Activated naive CD8-positive, alpha-beta T cell (primary cell): ENCODE measurements at regions not wholly inside any gene's neighbourhood (a gene's known extent, or its start where the extent isn't known, plus 50 kb on each side); places are given as distances from the start of the nearest gene placed in this dataset.

ENCODE experiments used
- H3K27ac Mint-ChIP-seq: one replicate; pipeline ENCODE4 v1.8.0; 2021; ENCODE audit warnings: mixed read lengths
- H3K27me3 Mint-ChIP-seq: one replicate; pipeline ENCODE4 v1.8.0; 2021; ENCODE audit warnings: mixed read lengths
- H3K36me3 Mint-ChIP-seq: one replicate; pipeline ENCODE4 v1.8.0; 2021; ENCODE audit warnings: mixed read lengths
- H3K4me1 Mint-ChIP-seq: one replicate; pipeline ENCODE4 v1.8.0; 2021; ENCODE audit warnings: low read depth, mixed read lengths
- H3K4me3 Mint-ChIP-seq: one replicate; pipeline ENCODE4 v1.8.0; 2021; ENCODE audit warnings: mild to moderate bottlenecking, mixed read lengths
- H3K9me3 Mint-ChIP-seq: one replicate; pipeline ENCODE4 v1.8.0; 2021; ENCODE audit warnings: low read depth, mixed read lengths

GRCh38 chr13:22455036-22455435 lies 725.7 kb upstream of the SGCG start:
- no peak overlapping the region for H3K4me3 Mint-ChIP-seq
- no peaks in the 10 kb centered on the region for H3K9me3 Mint-ChIP-seq
- no peak overlapping the region for H3K27ac Mint-ChIP-seq
- H3K27me3 Mint-ChIP-seq: no peaks in the 10 kb centered on the region
- no peaks in the 10 kb centered on the region for H3K4me1 Mint-ChIP-seq
- no peaks in the 10 kb centered on the region for H3K36me3 Mint-ChIP-seq

- Mint-ChIP-seq H3K27me3 (no peaks in the 10 kb centered on the region), H3K9me3 (no peaks in the 10 kb centered on the region), H3K4me1 (no peaks in the 10 kb centered on the region), H3K36me3 (no peaks in the 10 kb centered on the region), H3K4me3 (no peak overlapping the region), H3K27ac (no peak overlapping the region)
These were observed 718.8 kb upstream of the SGCG start for GRCh38 chr13:22461854-22462490.

- Mint-ChIP-seq H3K4me1 (no peaks in the 10 kb centered on the region), H3K36me3 (no peaks in the 10 kb centered on the region), H3K27me3 (no peaks in the 10 kb centered on the region), H3K4me3 (no peak overlapping the region), H3K27ac (no peak overlapping the region), H3K9me3 (no peaks in the 10 kb centered on the region)
These were observed 717.7 kb upstream of the SGCG start for GRCh38 chr13:22463089-22463488.

- Mint-ChIP-seq H3K27ac (no peak overlapping the region), H3K9me3 (no peaks in the 10 kb centered on the region), H3K27me3 (no peaks in the 10 kb centered on the region), H3K36me3 (no peaks in the 10 kb centered on the region), H3K4me1 (no peaks in the 10 kb centered on the region), H3K4me3 (no peak overlapping the region)
These were observed 712.7 kb upstream of the SGCG start for GRCh38 chr13:22468045-22468444.

GRCh38 chr13:22468824-22469223 lies 712.0 kb upstream of the SGCG start:
- no peaks in the 10 kb centered on the region for H3K36me3 Mint-ChIP-seq
- no peaks in the 10 kb centered on the region for H3K27me3 Mint-ChIP-seq
- peaks cover under 1% of the 10 kb centered on the region for H3K9me3 Mint-ChIP-seq
- no peak overlapping the region for H3K27ac Mint-ChIP-seq
- H3K4me3 Mint-ChIP-seq: no peak overlapping the region
- H3K4me1 Mint-ChIP-seq: no peaks in the 10 kb centered on the region

GRCh38 chr13:22469452-22469851 lies 711.3 kb upstream of the SGCG start:
- no peak overlapping the region for H3K27ac Mint-ChIP-seq
- H3K4me3 Mint-ChIP-seq: no peak overlapping the region
- H3K27me3 Mint-ChIP-seq: no peaks in the 10 kb centered on the region
- no peaks in the 10 kb centered on the region for H3K36me3 Mint-ChIP-seq
- peaks cover 3% of the 10 kb centered on the region for H3K9me3 Mint-ChIP-seq
- no peaks in the 10 kb centered on the region for H3K4me1 Mint-ChIP-seq

GRCh38 chr13:22470075-22470474 lies 710.7 kb upstream of the SGCG start:
- Mint-ChIP-seq H3K27ac (no peak overlapping the region), H3K9me3 (peaks cover 3% of the 10 kb centered on the region), H3K36me3 (no peaks in the 10 kb centered on the region), H3K27me3 (no peaks in the 10 kb centered on the region), H3K4me3 (no peak overlapping the region), H3K4me1 (no peaks in the 10 kb centered on the region)

GRCh38 chr13:22482496-22483000 lies 698.2 kb upstream of the SGCG start:
- Mint-ChIP-seq H3K27me3 (no peaks in the 10 kb centered on the region), H3K36me3 (no peaks in the 10 kb centered on the region), H3K27ac (no peak overlapping the region)

GRCh38 chr13:22483276-22483675 lies 697.5 kb upstream of the SGCG start:
- Mint-ChIP-seq H3K4me1 (no peaks in the 10 kb centered on the region), H3K9me3 (peaks cover 8% of the 10 kb centered on the region), H3K27ac (no peak overlapping the region), H3K4me3 (no peak overlapping the region), H3K27me3 (no peaks in the 10 kb centered on the region), H3K36me3 (no peaks in the 10 kb centered on the region)

More at GRCh38 chr13:22482496-22483000, 698.2 kb upstream of the SGCG start:
- H3K4me3 Mint-ChIP-seq: no peak overlapping the region
- no peaks in the 10 kb centered on the region for H3K4me1 Mint-ChIP-seq
- H3K9me3 Mint-ChIP-seq: peaks cover 8% of the 10 kb centered on the region

- H3K4me3 Mint-ChIP-seq: no peak overlapping the region
- no peak overlapping the region for H3K27ac Mint-ChIP-seq
- H3K9me3 Mint-ChIP-seq: peaks cover 5% of the 10 kb centered on the region
- H3K27me3 Mint-ChIP-seq: no peaks in the 10 kb centered on the region
- H3K4me1 Mint-ChIP-seq: no peaks in the 10 kb centered on the region
- no peaks in the 10 kb centered on the region for H3K36me3 Mint-ChIP-seq
These were observed 694.3 kb upstream of the SGCG start for GRCh38 chr13:22486490-22486889.

- H3K4me1 Mint-ChIP-seq: no peaks in the 10 kb centered on the region
- no peak overlapping the region for H3K27ac Mint-ChIP-seq
- H3K4me3 Mint-ChIP-seq: no peak overlapping the region
- H3K36me3 Mint-ChIP-seq: no peaks in the 10 kb centered on the region
- peaks cover 2% of the 10 kb centered on the region for H3K27me3 Mint-ChIP-seq
- no peaks in the 10 kb centered on the region for H3K9me3 Mint-ChIP-seq
These were observed 692.8 kb upstream of the SGCG start for GRCh38 chr13:22487932-22488331.

GRCh38 chr13:22489771-22490170 lies 691.0 kb upstream of the SGCG start:
- Mint-ChIP-seq H3K27ac (no peak overlapping the region), H3K27me3 (peaks cover 2% of the 10 kb centered on the region), H3K4me1 (no peaks in the 10 kb centered on the region), H3K36me3 (no peaks in the 10 kb centered on the region), H3K9me3 (no peaks in the 10 kb centered on the region), H3K4me3 (no peak overlapping the region)

GRCh38 chr13:22495819-22496218 lies 685.0 kb upstream of the SGCG start:
- Mint-ChIP-seq H3K27me3 (peaks cover 5% of the 10 kb centered on the region), H3K27ac (no peak overlapping the region), H3K36me3 (no peaks in the 10 kb centered on the region), H3K4me1 (no peaks in the 10 kb centered on the region), H3K4me3 (no peak overlapping the region), H3K9me3 (no peaks in the 10 kb centered on the region)

GRCh38 chr13:22496803-22497508 lies 683.8 kb upstream of the SGCG start:
- H3K27ac Mint-ChIP-seq: no peak overlapping the region
- H3K9me3 Mint-ChIP-seq: no peaks in the 10 kb centered on the region

GRCh38 chr13:22497991-22498780 lies 682.6 kb upstream of the SGCG start:
- H3K27me3 Mint-ChIP-seq: peaks cover 5% of the 10 kb centered on the region
- H3K9me3 Mint-ChIP-seq: no peaks in the 10 kb centered on the region
- H3K4me1 Mint-ChIP-seq: no peaks in the 10 kb centered on the region
- H3K36me3 Mint-ChIP-seq: no peaks in the 10 kb centered on the region
- H3K27ac Mint-ChIP-seq: no peak overlapping the region
- H3K4me3 Mint-ChIP-seq: no peak overlapping the region

More at GRCh38 chr13:22496803-22497508, 683.8 kb upstream of the SGCG start:
- no peaks in the 10 kb centered on the region for H3K4me1 Mint-ChIP-seq
- H3K4me3 Mint-ChIP-seq: no peak overlapping the region
- no peaks in the 10 kb centered on the region for H3K36me3 Mint-ChIP-seq
- H3K27me3 Mint-ChIP-seq: peaks cover 3% of the 10 kb centered on the region
